NCI-H748 (cell line): ENCODE measurements at regions not wholly inside any gene's neighbourhood (a gene's known extent, or its start where the extent isn't known, plus 50 kb on each side); places are given as distances from the start of the nearest gene placed in this dataset.
"Not testable (repeated sequence)": the region's sequence is repeated elsewhere in the genome, so short reads cannot be mapped to it uniquely, and the experiment has no call there.

Experiments
- DNase-seq: peaks from one replicate; lab custom pipeline; 2025; ENCODE audit not compliant: unreplicated experiment; lab: John Stamatoyannopoulos, UW

DNA sequence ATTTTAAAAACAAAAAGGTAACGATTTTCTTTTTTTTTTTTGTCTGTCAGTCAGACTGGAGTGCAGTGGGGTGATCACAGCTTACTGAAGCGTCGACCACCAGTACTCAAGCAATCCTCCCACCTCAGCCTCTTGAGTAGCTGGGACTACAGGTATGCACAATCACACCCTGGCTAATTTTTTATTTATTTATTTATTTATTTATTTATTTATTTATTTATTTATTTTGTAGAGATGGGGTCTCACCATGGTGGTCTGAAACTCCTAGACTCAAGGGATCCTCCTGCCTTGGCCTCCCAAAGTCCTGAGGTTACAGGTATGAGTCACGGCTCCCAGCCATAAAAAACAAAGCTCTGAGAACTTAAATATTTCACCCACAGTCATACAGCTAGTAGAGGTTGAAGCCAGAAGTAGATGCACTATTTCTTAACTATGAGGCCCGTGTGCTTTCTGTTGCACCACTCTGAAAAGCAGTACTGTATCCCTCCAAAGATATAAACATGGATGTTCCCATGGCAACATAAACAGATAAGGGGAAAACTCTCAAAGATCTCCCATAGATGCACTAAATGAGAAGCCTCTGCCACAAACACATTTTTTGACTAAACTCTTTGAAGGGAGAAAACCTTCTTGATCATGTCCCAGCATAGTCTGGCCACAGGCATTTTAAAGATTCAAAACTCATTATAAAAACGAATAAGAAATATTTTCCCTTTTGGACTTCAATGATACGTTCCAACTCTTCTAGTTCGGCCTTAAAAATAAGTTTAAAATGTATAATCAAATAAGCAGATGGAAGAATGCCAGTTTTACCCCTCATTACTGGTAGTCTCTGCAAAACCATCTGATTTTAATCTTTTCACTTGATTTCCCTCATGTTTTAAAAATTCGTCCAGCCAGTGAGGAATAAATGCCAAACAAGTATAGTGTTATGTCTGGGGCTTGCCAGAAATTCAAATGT, 162.3 kb upstream of the ARHGEF26 start:
- DNase-seq: peak; percentile 11

DNA sequence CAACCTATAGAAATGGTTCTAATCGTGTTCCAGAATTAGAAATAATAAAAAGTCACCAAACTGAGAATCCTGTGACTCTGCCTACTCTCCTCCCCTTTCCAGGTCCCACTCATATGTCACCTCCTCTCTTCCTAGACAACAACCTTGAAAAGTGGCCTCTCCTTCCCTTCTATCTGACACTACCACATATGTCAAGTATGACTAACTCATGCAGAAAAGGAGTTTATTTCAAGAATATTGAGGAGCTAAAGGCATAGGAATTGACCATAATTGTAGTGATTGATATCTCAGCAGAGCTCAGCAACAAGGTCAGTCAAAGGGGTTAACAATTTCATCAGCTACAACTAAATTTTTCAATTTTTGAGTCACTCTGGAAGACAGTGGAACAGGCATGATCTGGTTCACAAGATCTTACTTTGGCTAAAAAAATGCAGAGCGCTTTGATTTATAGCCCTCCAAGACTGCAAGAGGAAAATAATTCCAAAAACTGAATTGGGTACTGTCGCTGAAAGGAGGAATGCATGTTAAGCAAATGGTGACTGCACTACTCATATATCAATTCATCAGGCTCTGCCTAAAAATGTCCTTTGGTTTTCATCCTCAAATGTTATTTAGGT, 160.6 kb upstream of the ARHGEF26 start:
- DNase-seq: no peak

DNA sequence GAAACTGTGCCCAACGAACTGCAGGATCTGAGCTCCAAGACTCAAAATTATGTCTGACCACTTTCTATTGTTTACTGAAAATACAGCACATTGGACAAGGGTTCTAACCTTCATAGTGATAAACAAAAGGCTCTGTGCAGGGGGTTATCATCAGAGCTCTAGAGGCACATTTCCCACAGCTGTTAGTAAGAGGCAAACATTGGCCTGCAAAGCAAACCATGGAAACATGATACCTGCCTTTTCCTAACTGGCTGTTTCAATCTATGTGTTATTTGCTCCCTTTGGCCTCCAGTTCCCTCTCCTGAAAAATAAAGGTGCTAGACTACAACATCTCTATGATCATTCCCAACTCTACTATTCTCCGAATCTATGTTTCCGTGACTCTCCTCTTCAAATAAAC, 159.7 kb upstream of the ARHGEF26 start:
- peak; percentile 86 for DNase-seq

DNA sequence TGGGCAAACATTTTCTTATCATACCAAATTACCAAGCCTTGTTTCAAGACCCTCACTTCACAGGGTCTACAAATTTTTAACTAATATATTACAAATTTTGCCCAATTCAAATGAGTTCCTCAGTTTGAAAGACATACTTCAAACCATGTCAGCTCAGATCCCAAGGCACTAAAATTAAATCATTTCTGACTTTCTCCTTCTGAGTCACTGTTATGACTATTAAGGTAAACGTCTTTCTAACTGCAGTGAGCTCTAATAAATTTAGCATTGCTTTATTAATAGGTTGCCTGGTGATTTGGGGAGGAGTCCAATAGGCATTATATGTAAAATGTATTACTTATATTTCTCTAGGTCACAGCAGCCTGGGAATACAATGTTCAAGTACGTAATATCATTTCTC, 158.2 kb upstream of the ARHGEF26 start:
- DNase-seq: no peak

DNA sequence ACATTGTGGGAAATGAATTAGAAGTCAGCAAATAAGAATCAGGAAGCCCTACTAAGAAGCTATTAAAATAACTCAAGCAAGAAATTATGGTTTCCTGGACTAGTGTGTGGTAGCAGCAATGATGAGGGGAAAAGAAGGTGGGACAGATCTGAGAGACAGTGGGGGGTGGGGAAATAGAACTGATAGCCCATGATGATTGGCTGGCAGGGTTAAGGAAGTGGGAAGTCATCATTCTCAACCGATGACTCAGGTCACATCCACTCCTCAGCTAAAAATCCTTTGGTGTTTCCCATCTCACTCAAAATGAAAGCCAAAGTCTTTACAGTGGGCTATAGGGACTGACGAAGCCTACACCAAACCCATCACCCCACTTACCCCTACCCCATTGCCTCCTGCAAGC, 153.9 kb upstream of the ARHGEF26 start:
- no peak for DNase-seq

DNA sequence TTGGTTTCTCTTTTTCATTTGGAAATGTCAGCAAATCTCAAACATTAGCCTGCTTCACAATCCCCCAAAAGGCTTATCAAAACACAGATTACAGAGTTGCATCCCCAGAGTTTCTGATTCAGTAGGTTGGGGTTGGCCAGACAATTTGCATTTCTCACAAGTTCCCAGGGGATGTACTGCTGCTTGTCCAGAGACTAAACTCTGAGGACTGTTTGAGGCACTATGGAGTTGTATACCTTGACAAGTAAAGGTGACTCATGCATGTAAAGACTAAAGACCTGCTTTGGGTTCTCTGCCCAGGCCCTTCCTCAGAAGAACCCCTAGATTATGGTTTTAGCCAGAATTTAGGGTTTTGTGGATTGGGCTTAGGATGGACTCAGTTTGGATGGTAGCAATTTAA, 151.1 kb upstream of the ARHGEF26 start:
- no peak for DNase-seq

DNA sequence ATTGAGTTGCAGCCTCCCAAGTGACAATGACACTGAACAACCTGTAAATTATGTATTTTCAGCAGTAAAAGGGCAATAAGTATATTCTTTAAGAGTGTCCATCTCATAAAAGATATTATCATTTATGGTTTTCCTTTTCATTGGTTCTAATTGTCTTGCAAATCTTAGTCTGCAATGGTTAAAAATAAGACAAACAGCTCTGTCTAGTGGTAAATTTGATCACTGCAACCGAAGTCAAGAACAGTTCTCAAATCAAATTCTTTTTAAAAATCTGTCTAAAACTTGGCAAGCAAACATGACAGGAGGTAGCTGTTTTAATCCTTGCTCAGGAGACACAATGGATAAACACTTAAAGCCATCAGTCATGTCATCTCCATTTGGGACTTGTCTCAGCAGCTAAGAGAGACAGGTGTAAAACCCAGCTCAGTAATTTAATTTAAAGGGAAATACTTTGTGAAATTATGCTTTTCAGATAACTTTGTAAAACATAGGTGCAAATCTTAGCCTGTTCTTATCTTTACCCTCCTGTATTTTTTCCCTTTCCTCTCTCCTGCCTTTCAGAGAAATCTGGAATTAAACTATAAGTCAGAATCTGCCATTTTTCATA, 150.3 kb upstream of the ARHGEF26 start:
- DNase-seq: no peak

DNA sequence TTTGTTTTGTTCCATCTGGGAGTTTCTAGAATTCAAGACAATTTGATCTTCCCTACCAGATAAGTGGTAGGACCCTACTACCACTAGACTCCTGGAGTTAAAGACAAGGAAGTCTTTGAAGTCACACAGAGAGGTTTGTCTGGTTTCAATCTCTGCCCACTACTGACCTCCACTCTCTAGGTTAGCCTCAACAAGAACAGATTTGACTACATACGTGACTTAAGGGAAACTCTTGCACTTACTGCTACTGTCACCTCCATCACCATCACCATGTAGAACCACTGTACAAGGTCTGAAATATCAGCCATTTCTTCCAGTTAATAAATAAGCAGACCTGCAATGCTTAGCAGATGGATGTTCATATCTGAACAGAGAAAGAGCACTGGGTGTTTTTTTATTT, 148.3 kb upstream of the ARHGEF26 start:
- no peak for DNase-seq

DNA sequence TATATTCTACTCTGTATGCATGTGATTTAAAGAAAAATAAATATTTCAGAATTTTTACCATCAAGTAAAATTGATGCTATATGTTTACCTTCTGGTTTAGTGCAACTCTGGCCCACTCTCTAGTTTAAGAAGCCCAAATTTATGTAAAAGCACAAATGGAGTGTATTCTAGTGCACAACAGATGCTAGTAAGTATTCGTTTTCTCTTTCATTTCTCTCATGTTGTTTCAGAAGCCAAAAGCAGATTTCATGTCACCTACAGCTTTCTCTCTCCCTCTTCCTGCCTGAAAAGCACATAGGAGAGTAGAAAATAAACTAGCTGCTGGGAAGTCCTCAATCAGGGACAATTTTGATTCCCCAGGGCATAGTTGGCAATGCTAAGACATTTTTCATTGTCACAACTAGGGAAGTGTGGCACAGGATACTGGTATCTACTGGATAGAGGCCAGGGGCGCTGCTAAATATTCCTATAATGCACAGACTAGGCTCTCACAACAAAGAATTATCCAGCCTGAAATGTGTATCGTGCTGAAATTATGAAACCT, 147.4 kb upstream of the ARHGEF26 start:
- no peak for DNase-seq

DNA sequence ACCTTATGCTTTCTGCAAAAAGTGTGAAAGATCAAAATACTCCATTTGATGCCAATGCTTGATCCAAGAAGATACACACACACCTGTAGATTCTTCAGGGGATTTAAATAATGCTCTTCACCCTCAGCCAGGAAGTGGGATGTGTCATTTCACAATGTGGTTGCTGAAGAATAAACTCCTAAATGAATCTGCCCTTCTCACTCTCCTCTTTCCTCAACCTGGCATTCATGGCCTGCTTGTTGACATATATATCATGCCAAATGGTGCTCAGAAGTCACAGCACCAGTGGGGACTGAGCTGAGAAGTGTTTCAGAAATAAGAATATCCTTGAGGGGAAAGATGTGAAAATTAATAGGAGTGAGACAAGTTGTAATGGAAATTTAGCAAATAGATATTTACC, 146.6 kb upstream of the ARHGEF26 start:
- no peak for DNase-seq

DNA sequence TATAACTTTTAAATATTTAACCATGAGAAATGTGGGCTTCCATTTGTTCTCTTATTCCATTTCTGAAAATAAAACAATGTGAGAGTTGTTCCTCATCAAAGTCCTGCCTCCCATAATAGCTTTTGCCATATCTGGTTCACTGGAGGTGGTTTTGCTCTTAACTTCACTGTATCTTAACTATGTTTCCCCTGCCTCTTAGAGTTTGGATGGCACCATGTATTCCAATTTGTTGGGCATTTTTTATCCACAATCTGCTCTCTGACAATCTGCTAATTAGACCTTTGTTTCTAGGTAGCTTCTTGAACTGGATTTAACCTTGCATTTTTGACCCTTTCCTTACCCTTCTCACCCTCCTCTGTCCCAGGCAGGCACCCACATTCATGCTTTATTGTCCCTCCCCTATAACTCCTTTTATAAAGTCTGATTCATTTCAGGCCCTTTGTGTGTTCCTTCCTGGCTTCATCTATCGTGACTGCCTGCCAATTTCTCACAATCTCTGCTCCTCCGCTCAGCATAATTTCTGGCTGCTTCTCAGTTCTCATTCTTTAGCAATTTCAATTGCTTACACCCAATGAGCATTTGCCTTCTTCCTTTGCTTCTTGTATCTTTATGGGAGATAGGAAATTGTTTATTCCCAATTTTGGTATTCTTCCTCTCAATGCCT, 144.2 kb upstream of the ARHGEF26 start:
- DNase-seq: no peak

DNA sequence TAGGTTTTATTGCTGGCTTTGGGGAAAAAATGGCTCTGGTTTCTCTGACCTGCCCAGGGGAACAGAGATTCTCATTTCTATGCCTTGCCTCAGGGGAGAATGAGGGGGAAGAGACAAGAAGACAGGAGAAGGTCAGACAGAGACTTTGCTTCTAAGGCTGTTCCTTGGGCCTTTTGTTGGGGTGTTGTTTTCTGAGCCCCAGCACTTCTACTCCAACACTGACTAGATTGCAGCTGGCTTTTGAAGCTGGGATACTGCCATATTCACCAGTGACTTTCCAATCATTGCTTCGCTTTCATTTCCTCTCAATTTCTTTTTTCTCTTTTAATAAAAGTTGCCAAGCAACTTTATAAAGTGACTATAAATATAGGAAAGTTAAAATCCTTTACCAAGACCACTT, 143.2 kb upstream of the ARHGEF26 start:
- DNase-seq: no peak

DNA sequence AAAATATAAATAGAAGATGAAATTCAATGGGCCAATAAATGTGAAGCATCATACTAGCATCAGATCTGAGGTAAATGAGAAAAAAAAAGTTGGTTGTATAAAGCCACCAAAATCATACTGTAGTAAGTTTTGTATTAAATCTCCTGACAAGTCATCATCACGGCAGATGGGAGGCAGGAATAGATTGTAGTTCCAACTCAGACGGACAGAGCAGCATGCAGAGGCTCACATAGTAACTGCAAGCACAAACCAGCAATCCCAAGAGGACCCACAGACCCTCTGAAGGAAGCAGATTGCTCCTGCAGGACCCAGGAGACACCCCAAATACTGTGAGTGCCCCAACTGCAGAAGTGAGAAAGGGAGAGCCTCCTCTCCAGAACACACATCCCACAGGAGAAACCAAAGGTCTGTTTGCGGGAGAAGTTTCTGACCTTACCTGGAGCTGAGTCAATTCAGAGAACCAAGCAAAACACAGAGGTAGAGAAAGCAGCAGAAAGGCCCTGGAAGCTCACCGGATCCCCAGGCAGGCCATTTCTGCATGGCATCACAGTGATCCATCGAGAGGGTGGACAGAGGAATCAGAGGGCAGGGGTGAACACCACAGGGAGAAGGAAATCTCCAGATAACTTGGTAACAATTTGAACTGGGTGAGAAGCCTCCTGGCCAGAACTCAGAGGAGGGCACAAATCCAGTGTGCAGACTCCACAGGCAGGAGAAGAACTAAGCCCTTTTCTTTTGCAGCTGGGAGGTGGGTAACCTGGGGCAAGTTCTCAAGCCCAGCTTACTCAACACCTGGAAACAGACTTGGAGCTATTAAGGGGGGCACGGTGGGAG, 141.6 kb upstream of the ARHGEF26 start:
- no peak for DNase-seq

DNA sequence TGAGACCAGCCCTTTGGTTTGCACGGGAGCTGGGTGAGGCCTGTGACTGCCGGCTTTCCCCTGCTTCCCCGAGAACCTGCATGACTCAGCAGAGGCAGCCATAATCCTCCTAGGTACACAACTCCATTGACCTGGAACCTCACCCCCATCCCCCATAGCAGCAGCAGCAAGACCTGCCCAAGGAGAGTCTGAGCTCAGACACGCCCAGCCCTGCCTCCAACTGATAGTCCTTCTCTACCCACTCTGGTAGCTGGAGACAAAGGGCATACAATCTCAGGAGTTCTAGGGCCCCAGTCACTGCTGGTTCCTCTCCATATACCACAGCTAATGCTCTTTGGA, 141.0 kb upstream of the ARHGEF26 start:
- no peak for DNase-seq

DNA sequence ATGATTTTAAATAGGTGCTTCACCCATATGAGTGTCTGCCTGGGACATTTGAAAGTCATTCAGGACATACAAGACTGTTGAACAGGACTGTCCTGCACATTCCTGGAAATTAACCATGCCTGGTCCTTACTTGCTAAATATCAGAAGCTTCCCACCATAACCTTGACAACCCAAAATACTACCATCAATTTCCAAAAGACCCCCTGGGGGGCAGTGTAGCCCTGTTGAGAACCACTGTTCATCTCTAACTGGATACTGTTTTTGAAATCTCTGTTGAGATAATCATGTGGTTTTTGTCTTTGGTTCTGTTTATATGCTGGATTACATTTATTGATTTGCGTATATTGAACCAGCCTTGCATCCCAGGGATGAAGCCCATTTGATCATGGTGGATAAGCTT, 123.8 kb upstream of the ARHGEF26 start:
- DNase-seq: not testable (repeated sequence)

DNA sequence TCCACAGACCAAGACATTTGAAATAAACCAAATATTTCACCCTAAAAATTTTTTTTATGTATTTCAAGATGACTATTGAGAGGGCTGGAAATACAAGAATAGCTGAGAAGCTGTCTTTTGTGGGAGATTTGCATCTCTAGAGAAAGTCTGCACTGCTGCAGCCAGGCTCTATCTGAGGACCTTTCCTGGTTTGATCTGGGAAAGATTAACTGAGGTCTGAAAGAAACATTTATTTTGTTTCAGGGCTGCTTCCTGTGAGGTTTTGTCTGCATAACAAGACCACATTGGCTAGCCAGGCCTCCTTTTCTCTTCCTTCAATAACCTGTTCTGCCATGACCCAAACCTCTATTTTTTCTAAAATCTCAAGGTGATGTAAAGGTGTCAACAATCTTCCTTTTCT, 117.5 kb upstream of the ARHGEF26 start:
- no peak for DNase-seq

DNA sequence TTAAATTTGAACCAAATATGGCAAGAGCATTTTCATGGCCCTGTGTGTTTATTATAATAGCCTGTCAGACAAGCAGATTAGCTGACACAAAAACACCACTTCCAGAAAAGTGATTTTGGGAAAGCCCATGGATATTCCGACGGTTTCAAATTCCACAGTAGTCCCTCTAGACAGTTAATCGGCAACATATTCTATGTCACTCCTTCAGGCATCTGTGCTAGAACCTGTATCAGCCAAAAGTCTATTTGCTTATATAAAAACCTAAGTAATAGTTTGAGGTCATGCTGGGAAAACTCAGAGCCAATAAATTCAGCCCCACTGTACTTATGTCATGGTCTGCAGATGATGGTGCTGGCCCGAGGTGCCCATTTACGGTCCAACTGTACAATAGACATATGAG, 110.2 kb upstream of the ARHGEF26 start:
- DNase-seq: no peak

DNA sequence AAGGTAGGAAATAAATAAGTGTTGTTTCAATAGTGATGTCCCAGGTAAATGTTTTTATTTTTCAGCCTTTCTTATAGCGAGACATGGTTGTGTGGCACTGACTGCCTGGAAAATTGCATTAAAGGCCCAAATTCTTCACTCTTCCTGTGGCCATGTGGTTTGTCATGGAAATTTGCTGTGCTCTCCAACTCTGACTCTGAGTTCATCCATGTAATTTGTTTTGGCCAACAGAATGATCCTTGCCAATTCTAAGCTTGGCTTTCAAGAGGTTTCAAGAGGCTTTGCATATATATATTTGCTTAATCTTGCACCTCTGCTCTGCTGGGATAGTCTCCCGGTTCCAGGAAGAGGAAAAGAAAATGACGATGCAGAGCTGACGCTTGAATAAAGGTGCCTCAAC, 107.5 kb upstream of the ARHGEF26 start:
- DNase-seq: no peak

DNA sequence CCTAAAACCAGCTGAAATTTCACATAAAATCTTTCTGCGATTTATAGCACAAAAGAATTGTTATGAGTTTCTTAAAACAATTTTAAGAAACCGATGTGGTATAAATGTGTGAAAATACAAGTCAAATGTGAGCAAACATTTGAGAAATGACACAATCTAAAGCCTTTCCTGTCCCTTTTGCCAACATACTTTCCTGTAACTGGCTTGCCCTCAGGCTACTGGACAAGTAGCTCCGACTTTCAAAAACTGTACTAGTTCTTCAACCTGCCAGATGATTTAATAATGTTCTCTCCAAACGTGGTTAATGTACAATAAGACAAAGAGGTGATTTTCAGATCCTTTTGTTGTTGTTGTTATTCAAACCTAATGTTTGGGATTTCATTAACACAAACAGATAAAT, 105.9 kb upstream of the ARHGEF26 start:
- no peak for DNase-seq

DNA sequence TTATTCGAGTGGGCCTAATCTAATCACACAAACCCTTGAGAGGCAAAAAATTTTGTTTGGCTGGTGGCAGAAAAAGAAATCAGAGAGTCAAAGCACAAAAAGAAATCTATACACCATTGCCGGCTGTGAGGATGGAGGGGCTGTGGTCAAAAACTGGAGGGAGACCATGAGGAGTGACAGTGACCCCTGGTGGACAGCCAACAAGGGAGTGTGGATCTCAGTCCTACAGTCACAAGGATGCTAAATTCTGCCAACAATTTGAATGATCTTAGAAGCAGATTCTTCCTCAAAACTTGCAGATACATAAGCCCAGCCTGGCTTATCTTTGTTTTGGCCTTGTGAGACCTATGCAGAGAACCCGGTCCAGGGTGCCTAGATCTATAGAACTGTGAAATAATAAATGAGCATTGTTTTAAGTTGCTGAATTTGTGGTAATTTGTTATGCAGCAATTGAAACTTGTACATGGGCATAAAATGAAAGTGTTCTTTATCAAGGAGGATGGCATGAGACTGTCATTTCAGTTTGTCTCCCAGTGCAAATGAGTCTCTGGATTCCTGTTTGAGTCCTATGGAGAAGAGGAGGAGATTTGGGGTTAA, 103.0 kb upstream of the ARHGEF26 start:
- DNase-seq: peak; percentile 46
